OCI-LY7 (cell line): ENCODE measurements at regions not wholly inside any gene's neighbourhood (a gene's known extent, or its start where the extent isn't known, plus 50 kb on each side); places are given as distances from the start of the nearest gene placed in this dataset.

Experiments used
- BruUV-seq: library from RNA; stranded (reverse); fragments of 400-500 nt; replicated peaks from 2 replicates; lab custom pipeline; 2021; lab: Mats Ljungman, UMichigan
- CTCF ChIA-PET: fragments of 300-600 bp; sonication (Branson Sonifier 250); formaldehyde crosslinking; loops from one replicate; lab custom pipeline; 2022; ENCODE audit warnings: antibody characterized with exemption; ENCODE audit not compliant: unreplicated experiment; lab: Charles Lee
- POLR2A ChIA-PET: fragments of 300-600 bp; sonication (Branson Sonifier 250); formaldehyde crosslinking; loops from one replicate; lab custom pipeline; 2022; ENCODE audit warnings: antibody characterized with exemption; lab: Charles Lee
- DNase-seq: peaks from one replicate; pipeline ENCODE4 v3.0.0-alpha.2; 2015; ENCODE audit warnings: low spot score
- H2AFZ ChIP-seq: fragments of 200-600 bp; sonication (generic), shearing (Covaris generic); 2 replicates; pipeline ENCODE4 v1.6.1; 2014; ENCODE audit warnings: mild to moderate bottlenecking, antibody characterized with exemption, low read length, moderate library complexity
- H3K27ac ChIP-seq: fragments of 200-600 bp; sonication (generic); 2 replicates; pipeline ENCODE4 v1.5.1; 2014; ENCODE audit warnings: mixed run types, low read depth, mild to moderate bottlenecking, moderate library complexity, low read length, inconsistent platforms; ENCODE audit not compliant: poor library complexity, severe bottlenecking
- H3K36me3 ChIP-seq: fragments of 200-600 bp; sonication (generic); 2 replicates; pipeline ENCODE4 v1.6.1; 2014; ENCODE audit warnings: mild to moderate bottlenecking, antibody characterized with exemption, low read length, moderate library complexity, mixed read lengths; ENCODE audit not compliant: insufficient read depth
- H3K4me1 ChIP-seq: fragments of 200-600 bp; sonication (generic); 2 replicates; pipeline ENCODE4 v1.5.1; 2014; ENCODE audit warnings: mild to moderate bottlenecking, low read length; ENCODE audit not compliant: insufficient read depth, poor library complexity, severe bottlenecking
- H3K4me2 ChIP-seq: fragments of 200-600 bp; sonication (generic); 2 replicates; pipeline ENCODE4 v1.6.1; 2014; ENCODE audit warnings: mild to moderate bottlenecking, low read length
- H3K4me3 ChIP-seq: fragments of 200-600 bp; sonication (generic); 2 replicates; pipeline ENCODE4 v1.5.1; 2014; ENCODE audit warnings: mild to moderate bottlenecking, low read depth, low read length; ENCODE audit not compliant: poor library complexity, severe bottlenecking
- H3K79me2 ChIP-seq: fragments of 200-600 bp; sonication (generic); 2 replicates; pipeline ENCODE4 v1.6.1; 2016; ENCODE audit warnings: low read depth, mild to moderate bottlenecking, low read length, moderate library complexity, mixed read lengths; ENCODE audit not compliant: insufficient read depth
- H3K9me2 ChIP-seq: fragments of 200-600 bp; sonication (generic); 2 replicates; pipeline ENCODE4 v1.6.1; 2016; ENCODE audit warnings: mild to moderate bottlenecking, low read length, mixed read lengths; ENCODE audit not compliant: insufficient read depth
- H3K9me3 ChIP-seq: fragments of 200-600 bp; sonication (generic); 2 replicates; pipeline ENCODE4 v1.6.1; 2014; ENCODE audit warnings: mild to moderate bottlenecking, mixed run types, low read length, mixed read lengths
- H4K20me1 ChIP-seq: fragments of 200-600 bp; sonication (generic); 2 replicates; pipeline ENCODE4 v1.6.1; 2014; ENCODE audit warnings: mild to moderate bottlenecking, antibody characterized with exemption, low read length, moderate library complexity, mixed read lengths; ENCODE audit not compliant: insufficient read depth
- CTCF ChIP-seq: fragments of 200-600 bp; sonication (generic); conservative IDR thresholded peaks from 2 replicates; pipeline ENCODE4 v1.5.1; 2014; ENCODE audit warnings: mild to moderate bottlenecking, antibody characterized with exemption, low read length, moderate library complexity, mixed read lengths
- EZH2phosphoT487 ChIP-seq: fragments of 200-600 bp; sonication (generic); IDR thresholded peaks from 2 replicates; pipeline ENCODE4 v1.6.1; 2018; ENCODE audit warnings: low read depth, borderline replicate concordance, mild to moderate bottlenecking, mixed run types, antibody characterized with exemption, low read length, moderate library complexity, mixed read lengths
- intact Hi-C: fragments of 100-400 bp; cut with micrococcal nuclease; formaldehyde crosslinking; loops from one replicate; pipeline ENCODE4 v1.10.0; 2022; ENCODE audit not compliant: unreplicated experiment

GRCh38 chr3:55373423-55373822, 113.7 kb downstream of the WNT5A start:
- peaks cover 36% of the 10 kb centered on the region for H3K4me1 ChIP-seq
- TF ChIP-seq EZH2phosphoT487 (no peak), CTCF (no peak)
- no peaks in the 10 kb centered on the region for H3K36me3 ChIP-seq
- H3K4me2 ChIP-seq = no peak overlapping the region
- H4K20me1 ChIP-seq = no peaks in the 10 kb centered on the region
- intact Hi-C loops = no loop called here
- no peaks in the 10 kb centered on the region for H3K79me2 ChIP-seq
- H3K9me2 ChIP-seq = no peaks in the 10 kb centered on the region
- H3K9me3 ChIP-seq = peaks cover 6% of the 10 kb centered on the region; the same call in 1 of the 2 replicates
- BruUV-seq = no TSS peak
- ChIA-PET POLR2A (interaction anchor here (1.7 kb wide), 1 partner anchor 38 kb away, joined by 3 read pairs; no protein-coding TSS in a partner anchor), CTCF (no interaction called here)
- H2AFZ ChIP-seq = no peak overlapping the region
- H3K4me3 ChIP-seq = no peak overlapping the region
- DNase-seq = no peak
- H3K27ac ChIP-seq = no peak overlapping the region

- H3K4me3 ChIP-seq = no peak overlapping the region
- no peak overlapping the region for H3K4me2 ChIP-seq
- no peaks in the 10 kb centered on the region for H3K36me3 ChIP-seq
- intact Hi-C loops = no loop called here
- peaks cover 5% of the 10 kb centered on the region for H3K4me1 ChIP-seq
- H3K9me2 ChIP-seq = no peaks in the 10 kb centered on the region
- ChIA-PET CTCF (no interaction called here), POLR2A (no interaction called here)
- DNase-seq = no peak
- H3K27ac ChIP-seq = no peak overlapping the region
- H3K79me2 ChIP-seq = no peaks in the 10 kb centered on the region
- BruUV-seq = no TSS peak
- no peaks in the 10 kb centered on the region for H3K9me3 ChIP-seq
- TF ChIP-seq CTCF = no peak
- TF ChIP-seq EZH2phosphoT487 = no peak
- H4K20me1 ChIP-seq = no peaks in the 10 kb centered on the region
- no peak overlapping the region for H2AFZ ChIP-seq
Observed at GRCh38 chr3:55370272-55370671, 116.8 kb downstream of the WNT5A start.

- Histone ChIP-seq H4K20me1 (no peaks in the 10 kb centered on the region), H3K9me3 (no peaks in the 10 kb centered on the region), H3K4me3 (no peak overlapping the region), H3K79me2 (no peaks in the 10 kb centered on the region), H3K27ac (no peak overlapping the region), H3K9me2 (no peaks in the 10 kb centered on the region), H3K4me1 (no peaks in the 10 kb centered on the region), H2AFZ (no peak overlapping the region), H3K4me2 (no peak overlapping the region), H3K36me3 (no peaks in the 10 kb centered on the region)
- POLR2A ChIA-PET = no interaction called here
- TF ChIP-seq EZH2phosphoT487 (no peak), CTCF (no peak)
- CTCF ChIA-PET = no interaction called here
- no peak for DNase-seq
- intact Hi-C loops = no loop called here
- no TSS peak for BruUV-seq
Observed at GRCh38 chr3:55369141-55369847, 117.8 kb downstream of the WNT5A start.
